Thymus (tissue), 11 donors: ENCODE measurements at regions not wholly inside any gene's neighbourhood (a gene's known extent, or its start where the extent isn't known, plus 50 kb on each side); places are given as distances from the start of the nearest gene placed in this dataset.

Experiments used
- DNase-seq, 9 donors: peaks; one replicate each; pipeline ENCODE4 v3.0.0-alpha.2; 2013; ENCODE audit warnings: low spot score in 9 of 9, low read depth in 6 of 9, missing footprints in 1 of 9
- H3K27ac ChIP-seq, 2 donors: one replicate each; pipeline ENCODE4 v1.5.1; 2013; ENCODE audit warnings: control low read depth in 1 of 2, low read depth in 1 of 2, low read length in 1 of 2, mild to moderate bottlenecking in 1 of 2, moderate library complexity in 1 of 2
- H3K27me3 ChIP-seq, 2 donors: one replicate each; pipeline ENCODE4 v1.5.1; 2013; ENCODE audit warnings: low read length in 1 of 2; ENCODE audit not compliant: control insufficient read depth in 2 of 2, insufficient read depth in 1 of 2
- H3K36me3 ChIP-seq, 2 donors: one replicate each; pipeline ENCODE4 v1.5.1; 2013; ENCODE audit warnings: low read length in 1 of 2, mild to moderate bottlenecking in 1 of 2, moderate library complexity in 1 of 2; ENCODE audit not compliant: control insufficient read depth in 2 of 2, insufficient read depth in 2 of 2
- H3K4me1 ChIP-seq, 2 donors: one replicate each; pipeline ENCODE4 v1.5.1; 2013; ENCODE audit warnings: low read length in 2 of 2; ENCODE audit not compliant: control insufficient read depth in 2 of 2, insufficient read depth in 2 of 2
- H3K4me3 ChIP-seq, 2 donors: one replicate each; pipeline ENCODE4 v1.5.1; 2013; ENCODE audit warnings: low read length in 2 of 2, control low read depth in 1 of 2, mild to moderate bottlenecking in 1 of 2
- H3K9me3 ChIP-seq, 2 donors: one replicate each; pipeline ENCODE4 v1.5.1; 2013; ENCODE audit warnings: low read length in 1 of 2, mild to moderate bottlenecking in 1 of 2; ENCODE audit not compliant: control insufficient read depth in 2 of 2, insufficient read depth in 1 of 2
- WGBS: extraction: QIAGEN DNeasy Blood & Tissue Kit; methylation state at CpG from one replicate; pipeline ENCODE4 v1.1.7; 2013; 5-methylcytosine and 5-hydroxymethylcytosine counted together
- donor health status: healthy.

- Histone ChIP-seq H3K9me3 (no peaks in the 10 kb centered on the region), H3K36me3 (no peaks in the 10 kb centered on the region), H3K4me1 (no peaks in the 10 kb centered on the region), H3K4me3 (no peak overlapping the region), H3K27ac (no peak overlapping the region), H3K27me3 (no peaks in the 10 kb centered on the region)
- WGBS: 98% methylated on average over 8 of the region's 8 CpGs
- DNase-seq: no peak
Measured at GRCh38 chr16:13808102-13808501, 111.9 kb upstream of the ERCC4 start.

- no peak for DNase-seq
- Histone ChIP-seq H3K36me3 (no peaks in the 10 kb centered on the region), H3K4me1 (no peaks in the 10 kb centered on the region), H3K27ac (no peak overlapping the region), H3K27me3 (no peaks in the 10 kb centered on the region), H3K9me3 (no peaks in the 10 kb centered on the region), H3K4me3 (no peak overlapping the region)
Measured at GRCh38 chr16:13809765-13810164, 110.2 kb upstream of the ERCC4 start.

DNA sequence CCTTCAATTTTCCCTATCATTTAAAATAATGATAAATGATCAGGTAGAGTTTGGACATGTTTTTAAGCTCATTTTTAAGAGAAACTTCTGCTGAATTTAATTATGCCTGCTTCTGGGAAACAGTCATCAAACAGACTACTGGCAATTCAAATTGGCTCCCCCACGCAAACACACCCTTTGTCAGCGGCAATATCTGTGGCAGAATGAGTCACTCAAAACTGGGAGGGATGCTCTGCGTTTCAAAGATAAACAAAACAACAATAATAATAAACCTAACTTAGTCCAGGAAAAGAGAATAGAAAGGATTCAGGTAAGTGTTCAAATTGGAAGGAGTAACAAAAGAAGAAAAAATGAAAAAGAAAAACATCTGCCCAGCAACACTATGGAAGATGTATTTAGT lies 108.1 kb upstream of the ERCC4 start:
- DNase-seq: no peak
- Histone ChIP-seq H3K27me3 (no peaks in the 10 kb centered on the region), H3K9me3 (no peaks in the 10 kb centered on the region), H3K27ac (no peak overlapping the region), H3K4me1 (no peaks in the 10 kb centered on the region), H3K36me3 (no peaks in the 10 kb centered on the region), H3K4me3 (no peak overlapping the region)
- WGBS: 83% methylated on average over 3 of the region's 3 CpGs

- no peaks in the 10 kb centered on the region for H3K9me3 ChIP-seq
- no peaks in the 10 kb centered on the region for H3K36me3 ChIP-seq
- H3K4me3 ChIP-seq: no peak overlapping the region
- no peak overlapping the region for H3K27ac ChIP-seq
- no peak for DNase-seq
- H3K4me1 ChIP-seq: no peaks in the 10 kb centered on the region
- no peaks in the 10 kb centered on the region for H3K27me3 ChIP-seq
Measured at GRCh38 chr16:13816701-13817100, 103.3 kb upstream of the ERCC4 start.

GRCh38 chr16:13823501-13823900 lies 96.5 kb upstream of the ERCC4 start:
- H3K4me1 ChIP-seq: no peaks in the 10 kb centered on the region
- DNase-seq: no peak
- no peak overlapping the region for H3K27ac ChIP-seq
- no peaks in the 10 kb centered on the region for H3K27me3 ChIP-seq
- H3K4me3 ChIP-seq: no peak overlapping the region
- no peaks in the 10 kb centered on the region for H3K36me3 ChIP-seq
- H3K9me3 ChIP-seq: no peaks in the 10 kb centered on the region
- 78% methylated on average over 6 of the region's 6 CpGs for WGBS

GRCh38 chr16:13829697-13830299 lies 90.2 kb upstream of the ERCC4 start:
- Histone ChIP-seq H3K27ac (no peak overlapping the region), H3K36me3 (no peaks in the 10 kb centered on the region), H3K4me3 (no peak overlapping the region), H3K9me3 (no peaks in the 10 kb centered on the region), H3K4me1 (no peaks in the 10 kb centered on the region), H3K27me3 (no peaks in the 10 kb centered on the region)
- WGBS: 85% methylated on average over 7 of the region's 7 CpGs
- no peak for DNase-seq

DNA sequence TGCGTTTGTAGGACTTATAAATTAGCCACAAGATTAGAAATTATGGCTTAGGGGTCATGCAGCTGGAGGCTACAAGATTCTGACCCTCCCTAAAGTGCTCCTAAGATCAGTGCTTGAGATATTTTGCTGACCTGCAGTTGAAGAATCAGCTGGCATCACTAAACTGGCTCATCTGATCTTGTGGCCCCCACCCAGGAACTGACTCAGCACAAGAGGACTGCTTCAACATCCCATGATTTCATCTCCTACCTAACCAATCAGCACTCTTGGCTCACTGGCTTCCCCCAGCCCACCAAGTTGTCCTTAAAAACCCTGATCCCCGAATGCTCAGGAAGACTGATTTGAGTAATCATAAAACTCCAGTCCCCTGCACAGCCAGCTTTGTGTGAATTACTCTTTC lies 86.4 kb upstream of the ERCC4 start:
- Histone ChIP-seq H3K27ac (no peak overlapping the region), H3K4me3 (no peak overlapping the region), H3K27me3 (no peaks in the 10 kb centered on the region), H3K9me3 (no peaks in the 10 kb centered on the region), H3K4me1 (no peaks in the 10 kb centered on the region), H3K36me3 (no peaks in the 10 kb centered on the region)
- no peak for DNase-seq
- WGBS: 86% methylated on average over 2 of the region's 2 CpGs

DNA sequence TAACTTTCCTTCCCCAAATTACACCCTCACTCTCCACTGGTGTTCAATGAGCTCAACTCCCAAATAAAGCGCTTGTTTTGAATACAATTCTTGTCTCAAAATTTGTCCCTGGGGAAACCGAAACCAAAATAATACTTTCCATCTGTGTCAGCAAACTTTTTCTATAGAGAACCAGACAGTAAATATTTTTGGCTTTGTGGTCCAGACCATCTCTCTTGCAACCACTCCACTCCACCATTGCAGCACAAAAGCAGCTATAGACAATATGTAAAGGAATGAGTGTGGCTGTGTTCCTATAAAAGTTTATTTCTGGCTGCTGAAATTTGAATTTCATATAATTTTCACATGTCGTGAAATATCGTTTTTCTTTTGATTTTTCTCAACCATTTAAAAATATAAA lies 84.6 kb upstream of the ERCC4 start:
- no peak for DNase-seq
- H3K4me1 ChIP-seq: no peaks in the 10 kb centered on the region
- WGBS: 94% methylated on average over 4 of the region's 4 CpGs

DNA sequence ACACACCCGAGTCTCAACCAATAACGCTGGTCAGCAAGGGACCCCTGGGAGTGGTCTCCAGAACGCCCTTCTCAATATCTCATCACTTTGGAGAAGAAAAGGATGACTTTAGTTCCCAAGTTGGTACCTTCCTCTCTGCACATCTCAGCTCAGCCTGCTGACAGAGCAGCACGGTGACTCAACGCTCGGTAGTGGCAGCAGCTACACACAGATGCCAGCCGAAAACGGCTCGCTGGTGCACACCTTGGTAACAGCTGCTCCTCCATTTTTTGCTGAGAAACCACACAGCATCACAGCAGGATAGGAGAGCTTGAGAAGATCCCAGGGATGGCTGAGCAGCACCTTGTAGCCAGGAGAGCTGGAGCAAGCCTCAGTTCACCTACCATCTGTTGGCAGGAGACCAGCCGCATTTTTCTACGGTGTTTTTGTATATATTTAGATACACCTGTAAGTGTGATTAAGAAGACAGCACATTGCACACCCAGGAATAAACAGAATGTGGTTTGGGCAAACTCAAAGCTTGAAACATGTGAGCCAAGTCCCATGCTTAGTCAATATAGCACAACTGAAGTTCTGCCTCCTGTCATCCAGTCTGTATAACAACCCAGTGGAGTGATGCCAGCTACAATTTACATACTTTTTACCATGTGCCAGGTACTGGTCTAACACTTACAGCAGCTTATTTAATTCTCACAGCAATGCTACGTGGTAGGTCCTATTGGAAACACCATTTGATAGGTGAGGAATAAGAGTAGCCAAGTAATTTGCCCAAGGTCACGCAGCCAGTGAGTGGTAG lies 83.8 kb upstream of the ERCC4 start:
- Histone ChIP-seq H3K9me3 (no peaks in the 10 kb centered on the region), H3K36me3 (no peaks in the 10 kb centered on the region), H3K27ac (no peak overlapping the region), H3K27me3 (no peaks in the 10 kb centered on the region), H3K4me3 (no peak overlapping the region), H3K4me1 (no peaks in the 10 kb centered on the region)
- DNase-seq: no peak
- 95% methylated on average over 13 of the region's 13 CpGs for WGBS

More for the DNA sequence above, 84.6 kb upstream of the ERCC4 start:
- Histone ChIP-seq H3K9me3 (no peaks in the 10 kb centered on the region), H3K4me3 (no peak overlapping the region), H3K27me3 (no peaks in the 10 kb centered on the region), H3K36me3 (no peaks in the 10 kb centered on the region), H3K27ac (no peak overlapping the region)
